Jurkat, Clone E6-1 (cell line): ENCODE measurements at regions not wholly inside any gene's neighbourhood (a gene's known extent, or its start where the extent isn't known, plus 50 kb on each side); places are given as distances from the start of the nearest gene placed in this dataset.

Source experiments
- DNase-seq: peaks from one replicate; pipeline ENCODE4 v3.0.0-alpha.2; 2011; ENCODE audit warnings: low read depth, low spot score
- H3K4me3 ChIP-seq: 2 replicates; pipeline ENCODE4 v1.5.1; 2011; ENCODE audit warnings: mild to moderate bottlenecking, low read length, control low read depth, moderate library complexity

DNA sequence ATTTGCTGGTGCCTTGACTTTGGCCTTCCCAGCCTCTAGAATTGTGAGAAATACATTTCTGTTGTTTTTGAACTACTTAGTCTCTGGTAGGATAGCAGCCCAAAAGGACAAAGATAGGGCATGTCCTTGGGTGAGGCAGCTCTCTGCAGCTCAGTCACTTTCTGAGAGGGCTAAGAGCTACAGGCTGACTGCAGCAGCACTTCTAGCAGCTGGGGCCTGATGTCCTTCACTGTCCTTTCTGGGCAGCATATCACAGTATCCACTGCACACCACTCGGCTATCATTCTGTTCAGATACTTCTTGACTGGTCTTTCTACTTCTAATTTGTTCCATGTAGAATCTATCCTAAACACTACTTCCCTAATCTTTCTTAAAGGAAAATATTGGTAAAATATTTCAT is 68.5 kb upstream of the CLDN10 start:
- H3K4me3 ChIP-seq = no peak overlapping the region
- no peak for DNase-seq

DNA sequence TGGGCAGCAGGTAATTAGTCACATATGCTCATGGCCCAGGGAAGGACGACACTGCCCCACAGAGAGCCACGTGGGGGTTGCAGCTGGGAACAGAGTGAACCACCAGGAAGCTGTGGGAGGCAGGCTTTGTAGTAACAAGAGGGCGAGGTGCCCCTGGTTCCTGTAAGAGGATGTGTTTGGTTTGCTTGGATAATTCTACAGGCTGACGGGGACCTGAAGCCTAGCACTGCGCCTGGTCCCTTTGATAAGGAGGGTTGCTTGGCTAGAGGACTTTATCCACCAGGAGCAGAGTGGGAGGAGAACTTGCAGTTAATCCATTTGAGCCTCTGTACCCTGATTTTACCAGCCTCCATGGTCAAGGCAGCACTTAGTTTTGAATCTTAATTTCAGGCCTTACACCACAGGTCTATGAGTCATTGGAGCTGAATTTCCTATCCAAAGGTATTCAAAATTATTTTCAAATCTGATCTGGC is 67.4 kb upstream of the CLDN10 start:
- DNase-seq = no peak
- H3K4me3 ChIP-seq = no peak overlapping the region

DNA sequence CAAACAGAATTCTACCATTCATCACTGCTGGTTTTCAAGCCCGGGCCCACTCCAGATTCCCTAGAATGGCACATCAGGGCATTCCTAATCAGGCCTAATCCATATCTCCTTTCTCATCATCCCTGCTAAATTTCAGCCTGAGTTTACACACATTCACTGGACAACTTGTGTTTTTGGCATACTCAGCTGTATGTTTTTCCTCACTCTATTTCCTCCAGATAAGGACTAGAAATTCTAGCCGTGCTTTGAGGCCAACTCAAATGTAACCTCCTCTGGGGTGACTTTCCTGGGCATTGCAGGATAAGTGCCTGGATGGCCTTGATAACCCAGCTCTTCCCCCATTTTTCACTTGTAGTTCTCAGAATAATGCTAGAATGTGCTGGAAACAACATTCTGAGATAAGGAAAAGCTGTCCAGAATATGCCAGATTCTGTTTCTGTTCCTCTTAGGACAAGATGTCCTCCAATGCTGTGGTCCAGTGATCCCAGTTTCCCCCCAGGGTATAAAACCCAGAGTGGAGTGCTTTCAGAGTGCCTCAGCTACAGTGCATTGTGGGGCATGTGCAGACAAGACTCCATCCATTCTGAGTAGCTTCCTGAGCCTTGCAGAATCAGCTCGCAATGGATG is 66.9 kb upstream of the CLDN10 start:
- H3K4me3 ChIP-seq = no peak overlapping the region
- no peak for DNase-seq

- DNase-seq = no peak
These were observed 60.3 kb upstream of the CLDN10 start for GRCh38 chr13:95492044-95492801.

DNA sequence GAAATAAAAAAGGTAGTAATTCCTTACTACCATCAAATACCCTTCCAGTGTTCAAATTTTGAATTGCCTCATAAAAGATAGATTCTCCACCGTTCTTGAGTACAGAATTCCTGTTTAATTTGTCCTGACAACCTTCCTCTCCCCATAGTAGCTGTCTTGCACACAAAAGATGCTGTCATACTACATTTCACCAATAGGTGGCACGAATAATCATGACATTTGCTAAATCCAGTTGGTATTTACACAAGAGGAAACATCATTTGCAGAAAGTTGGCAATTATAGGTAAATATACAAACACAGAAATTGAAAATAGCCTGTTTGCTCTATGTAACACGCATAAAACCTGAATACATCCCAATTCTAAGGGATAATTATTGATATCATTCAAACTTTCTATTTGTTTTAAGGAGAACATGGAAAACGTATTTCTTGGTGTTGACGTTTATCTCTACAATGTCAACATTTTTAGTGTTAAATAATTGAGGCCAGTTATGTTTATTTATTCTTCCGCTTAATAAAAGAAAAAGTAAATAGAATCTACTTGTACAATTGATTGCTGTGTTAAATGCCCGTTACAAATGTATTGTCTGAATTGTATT is 58.3 kb upstream of the CLDN10 start:
- H3K4me3 ChIP-seq = no peak overlapping the region
- DNase-seq = peak; percentile 52

More at GRCh38 chr13:95492044-95492801, 60.3 kb upstream of the CLDN10 start:
- no peak overlapping the region for H3K4me3 ChIP-seq

DNA sequence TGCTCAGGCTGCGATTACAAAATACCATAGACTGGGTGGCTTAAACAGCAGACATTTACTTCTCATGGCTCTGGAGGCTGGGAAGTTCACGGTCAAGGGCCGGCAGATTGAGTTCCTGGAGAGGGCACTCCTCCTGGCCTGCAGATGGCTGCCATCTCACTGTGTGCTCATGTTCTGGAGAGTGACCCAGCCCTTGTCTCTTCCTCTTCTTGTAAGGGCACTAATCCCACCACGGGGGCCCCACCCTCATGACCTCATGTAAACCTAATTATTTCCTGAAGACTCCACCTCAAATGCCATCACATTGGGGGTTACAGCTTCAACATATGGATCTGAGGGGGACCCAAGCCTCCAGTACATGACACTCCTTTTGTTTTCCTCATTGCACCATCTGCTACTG is 56.0 kb upstream of the CLDN10 start:
- H3K4me3 ChIP-seq = no peak overlapping the region
- no peak for DNase-seq

GRCh38 chr13:95497381-95497807 is 55.1 kb upstream of the CLDN10 start:
- H3K4me3 ChIP-seq = no peak overlapping the region
- DNase-seq = no peak

GRCh38 chr13:95498886-95499285 is 53.6 kb upstream of the CLDN10 start:
- no peak overlapping the region for H3K4me3 ChIP-seq
- no peak for DNase-seq

DNA sequence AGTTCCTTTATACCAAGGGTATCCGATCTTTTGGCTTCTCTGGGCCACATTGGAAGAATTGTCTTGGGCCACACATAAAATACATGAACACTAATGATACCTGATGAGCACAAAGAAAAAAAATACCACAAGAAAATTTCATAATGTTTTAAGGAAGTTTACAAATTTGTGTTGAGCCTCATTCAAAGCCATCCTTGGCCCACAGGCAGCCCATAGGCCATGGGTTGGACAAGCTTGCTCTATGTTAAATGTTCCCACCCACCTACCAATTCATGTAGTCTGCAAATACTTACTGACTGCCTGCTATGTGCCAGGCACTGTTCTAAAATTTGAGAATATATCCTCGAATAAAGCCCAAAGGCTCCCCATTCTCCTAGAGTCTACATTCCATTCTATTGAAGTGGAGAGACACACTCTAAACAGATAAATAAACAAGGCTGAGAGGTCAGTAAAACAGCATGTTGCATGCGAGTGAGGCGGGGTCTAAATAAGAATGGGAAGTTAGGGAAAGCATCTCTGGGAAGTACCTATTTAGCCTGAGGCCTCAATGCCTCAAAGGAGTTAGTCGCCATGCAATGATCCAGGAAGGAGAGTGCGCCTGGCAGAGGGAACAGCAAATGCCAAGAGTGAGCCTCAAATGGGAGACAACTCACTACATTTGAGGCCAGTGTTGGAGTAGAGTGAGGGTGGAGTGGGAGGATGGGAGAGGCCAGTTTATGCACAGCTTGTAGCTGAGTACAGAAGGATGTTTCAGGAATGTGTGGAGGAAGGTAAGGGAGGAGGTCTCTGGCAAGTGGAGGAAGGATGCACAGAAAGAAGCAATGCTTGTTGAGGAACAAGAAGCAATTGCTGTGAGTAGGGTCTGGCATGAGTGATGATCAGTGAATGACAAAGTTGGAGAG is 52.5 kb upstream of the CLDN10 start:
- H3K4me3 ChIP-seq = no peak overlapping the region
- DNase-seq = no peak

DNA sequence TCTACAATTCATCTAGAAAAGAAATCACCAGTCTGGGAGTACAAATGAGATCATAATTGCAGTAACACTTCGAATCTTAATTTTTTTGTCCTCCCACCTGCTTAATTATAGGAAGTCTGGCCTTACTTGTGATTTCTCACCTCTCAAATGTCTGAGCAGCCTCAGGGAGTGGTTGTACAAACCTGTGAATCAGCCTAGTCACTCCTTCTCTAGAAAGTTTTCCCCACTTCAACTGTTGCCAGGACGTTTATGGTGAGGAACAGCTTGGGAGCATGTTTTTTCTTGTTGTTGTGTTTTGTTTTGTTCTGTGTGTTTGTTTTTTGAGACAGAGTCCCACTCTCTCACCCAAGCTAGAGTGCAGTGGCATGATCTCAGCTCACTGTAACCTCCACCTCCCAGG is 50.3 kb upstream of the CLDN10 start:
- H3K4me3 ChIP-seq = no peak overlapping the region
- DNase-seq = no peak
